Epithelial cell of esophagus (primary cell): ENCODE measurements at regions not wholly inside any gene's neighbourhood (a gene's known extent, or its start where the extent isn't known, plus 50 kb on each side); places are given as distances from the start of the nearest gene placed in this dataset.

Source experiments
- DNase-seq: peaks from one replicate; pipeline ENCODE4 v3.0.0; 2010; ENCODE audit warnings: low read depth
- H3K4me3 ChIP-seq: 2 replicates; pipeline ENCODE4 v1.5.1; 2011; ENCODE audit warnings: mild to moderate bottlenecking, low read length, control low read depth
- TF ChIP-seq, protein P1 (sequence below): IDR thresholded peaks from 2 replicates; pipeline ENCODE4 v1.5.1; 2011; ENCODE audit warnings: low read depth, mild to moderate bottlenecking, low read length, control low read depth, inconsistent platforms; ENCODE audit not compliant: insufficient read depth; ENCODE audit errors: missing control alignments

DNA sequence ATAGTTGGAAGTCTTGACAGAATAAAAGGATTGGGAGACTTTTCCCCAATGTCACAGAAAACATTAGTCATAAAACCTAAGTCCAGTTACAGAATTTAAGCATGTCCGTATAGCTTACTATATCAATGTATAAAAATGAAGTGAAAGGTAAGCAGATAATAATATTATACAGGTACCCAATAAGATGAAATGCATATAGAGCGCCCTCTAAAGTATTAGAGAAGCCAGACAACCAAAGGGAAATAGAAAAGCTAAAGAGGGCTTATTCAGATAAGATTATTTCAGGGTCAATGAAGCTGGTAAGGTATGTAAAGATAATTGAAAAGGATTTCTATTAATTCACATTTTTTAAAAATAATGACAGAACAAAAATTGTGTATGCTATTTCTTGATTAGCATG is 947.7 kb upstream of the MAP3K7 start:
- DNase-seq: no peak
- TF ChIP-seq, protein P1, sequence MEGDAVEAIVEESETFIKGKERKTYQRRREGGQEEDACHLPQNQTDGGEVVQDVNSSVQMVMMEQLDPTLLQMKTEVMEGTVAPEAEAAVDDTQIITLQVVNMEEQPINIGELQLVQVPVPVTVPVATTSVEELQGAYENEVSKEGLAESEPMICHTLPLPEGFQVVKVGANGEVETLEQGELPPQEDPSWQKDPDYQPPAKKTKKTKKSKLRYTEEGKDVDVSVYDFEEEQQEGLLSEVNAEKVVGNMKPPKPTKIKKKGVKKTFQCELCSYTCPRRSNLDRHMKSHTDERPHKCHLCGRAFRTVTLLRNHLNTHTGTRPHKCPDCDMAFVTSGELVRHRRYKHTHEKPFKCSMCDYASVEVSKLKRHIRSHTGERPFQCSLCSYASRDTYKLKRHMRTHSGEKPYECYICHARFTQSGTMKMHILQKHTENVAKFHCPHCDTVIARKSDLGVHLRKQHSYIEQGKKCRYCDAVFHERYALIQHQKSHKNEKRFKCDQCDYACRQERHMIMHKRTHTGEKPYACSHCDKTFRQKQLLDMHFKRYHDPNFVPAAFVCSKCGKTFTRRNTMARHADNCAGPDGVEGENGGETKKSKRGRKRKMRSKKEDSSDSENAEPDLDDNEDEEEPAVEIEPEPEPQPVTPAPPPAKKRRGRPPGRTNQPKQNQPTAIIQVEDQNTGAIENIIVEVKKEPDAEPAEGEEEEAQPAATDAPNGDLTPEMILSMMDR: no peak
- H3K4me3 ChIP-seq: no peak overlapping the region

DNA sequence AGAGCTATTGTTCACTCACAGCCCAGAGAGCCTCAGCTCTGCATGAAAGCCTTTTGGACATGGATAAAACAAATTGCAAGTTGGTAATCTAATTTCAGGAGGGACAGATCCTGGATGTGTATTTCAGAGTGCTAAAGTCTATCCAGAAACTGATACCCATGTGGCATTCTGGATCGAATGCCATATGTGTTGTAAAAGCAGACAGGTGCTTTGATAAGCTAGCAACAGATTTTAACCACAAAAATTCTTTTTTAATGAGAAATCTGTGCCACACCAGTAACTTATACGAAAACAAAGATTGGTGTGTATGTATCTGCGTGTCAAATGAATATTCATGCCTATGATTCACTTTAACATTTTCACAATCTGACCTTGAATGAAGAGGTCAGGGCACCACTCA is 936.6 kb upstream of the MAP3K7 start:
- DNase-seq: no peak

DNA sequence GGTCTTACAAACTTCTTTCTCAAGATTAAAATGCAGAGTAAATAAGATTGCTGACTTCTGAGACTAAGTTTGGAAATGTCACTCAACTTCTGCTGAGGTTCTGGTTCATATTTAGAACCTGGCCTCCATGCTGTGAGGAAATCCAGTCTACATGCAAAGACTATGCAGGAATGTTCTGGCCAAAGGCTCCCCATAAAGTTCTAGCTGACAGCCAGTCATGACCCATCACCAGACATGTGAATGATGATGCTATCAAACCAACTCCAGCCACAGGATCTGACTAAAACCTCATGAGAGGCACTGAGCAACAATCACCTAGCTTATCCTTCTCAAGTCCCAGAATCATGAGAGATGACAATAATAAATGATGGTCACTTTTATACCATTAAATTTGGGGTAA is 935.1 kb upstream of the MAP3K7 start:
- TF ChIP-seq, protein P1: no peak
- no peak for DNase-seq
- H3K4me3 ChIP-seq: no peak overlapping the region

More for the DNA sequence above, 936.6 kb upstream of the MAP3K7 start:
- no peak overlapping the region for H3K4me3 ChIP-seq
- TF ChIP-seq, protein P1: no peak

DNA sequence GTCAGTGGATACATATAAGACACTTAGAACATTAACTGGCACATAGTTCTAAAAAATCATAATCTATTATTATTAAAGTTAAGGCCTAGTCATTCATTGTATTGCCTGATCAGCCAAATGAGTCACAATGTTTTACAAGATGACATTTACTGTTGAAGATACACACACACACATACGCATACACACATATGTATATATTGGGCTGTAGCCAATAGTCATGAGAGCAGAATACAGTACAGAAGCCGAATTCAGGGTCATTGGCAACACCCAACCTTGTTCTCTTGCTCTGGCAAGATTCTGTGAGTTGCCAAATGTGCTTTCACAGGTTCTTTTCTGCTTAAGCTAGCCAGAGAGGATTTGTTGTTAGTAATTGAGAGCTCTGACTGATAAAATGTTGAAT is 922.8 kb upstream of the MAP3K7 start:
- TF ChIP-seq, protein P1: no peak
- H3K4me3 ChIP-seq: no peak overlapping the region
- DNase-seq: no peak

DNA sequence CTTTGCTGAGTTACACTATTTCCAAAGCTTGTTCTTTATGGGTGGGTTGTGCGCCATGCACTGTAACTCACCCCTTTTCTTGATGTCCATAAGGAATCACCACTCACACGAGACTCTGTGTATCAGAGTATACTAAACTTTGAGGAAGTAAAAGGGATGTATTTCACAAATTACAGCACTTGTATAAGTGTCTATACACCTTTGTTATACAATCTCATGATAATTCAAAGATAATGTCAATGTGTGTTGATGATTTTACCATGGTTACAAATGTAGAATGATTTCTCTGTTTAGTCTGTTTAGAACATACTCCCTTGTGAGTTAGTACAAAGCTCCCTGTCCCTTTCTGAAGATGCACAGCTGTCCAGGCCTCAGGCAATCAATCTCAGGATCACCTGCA is 922.2 kb upstream of the MAP3K7 start:
- H3K4me3 ChIP-seq: no peak overlapping the region
- TF ChIP-seq, protein P1: no peak
- no peak for DNase-seq

DNA sequence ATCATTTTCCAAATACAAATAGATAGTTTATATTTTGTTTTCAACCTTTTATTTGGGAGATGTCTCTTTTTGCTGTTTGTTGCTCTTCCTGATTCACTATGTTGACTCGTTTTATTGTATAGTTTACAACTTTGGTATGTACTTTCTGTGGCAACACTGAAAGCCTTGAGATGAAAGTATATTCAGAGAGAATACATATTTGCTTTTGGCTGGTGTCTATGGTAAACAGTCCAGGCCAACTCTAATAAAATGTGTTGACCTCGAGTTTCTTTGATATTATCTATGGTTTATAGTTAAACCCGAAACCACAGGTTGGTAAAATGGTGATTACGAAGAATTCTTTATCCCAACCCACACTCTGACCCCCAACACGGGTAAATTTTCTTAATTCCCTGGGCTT is 919.6 kb upstream of the MAP3K7 start:
- DNase-seq: no peak
- TF ChIP-seq, protein P1: no peak

DNA sequence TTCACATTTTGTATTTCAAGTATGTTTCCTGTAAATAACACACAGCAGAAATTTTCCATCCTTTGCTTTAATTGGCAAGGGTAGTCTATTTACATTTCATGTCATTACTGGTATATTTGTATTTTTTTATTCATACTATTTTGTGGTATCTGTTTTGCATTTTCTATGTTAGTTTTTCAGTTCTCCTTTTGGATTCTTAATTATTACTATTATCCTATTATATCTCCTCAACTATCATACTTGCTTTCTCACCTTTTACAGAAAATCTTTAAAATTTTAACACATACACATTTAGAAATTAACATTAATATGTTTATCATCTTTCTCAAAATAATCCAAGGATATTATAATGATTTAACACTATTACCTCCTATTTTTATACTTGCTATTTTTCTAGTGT is 918.3 kb upstream of the MAP3K7 start:
- DNase-seq: no peak
- TF ChIP-seq, protein P1: no peak

More for the DNA sequence above, 919.6 kb upstream of the MAP3K7 start:
- no peak overlapping the region for H3K4me3 ChIP-seq

More for the DNA sequence above, 918.3 kb upstream of the MAP3K7 start:
- H3K4me3 ChIP-seq: no peak overlapping the region
